ENCODE measurements at regions not wholly inside any gene's neighbourhood (a gene's known extent, or its start where the extent isn't known, plus 50 kb on each side); places are given as distances from the start of the nearest gene placed in this dataset.

- Histone ChIP-seq H3K27me3 (ENCODE audit: control insufficient read depth, insufficient read depth, low read length) (no peaks in the 10 kb centered on the region), H3K36me3 (ENCODE audit: control insufficient read depth, insufficient read depth, low read length) (no peaks in the 10 kb centered on the region), H3K9me3 (ENCODE audit: control insufficient read depth, insufficient read depth, low read depth, low read length) (no peaks in the 10 kb centered on the region), H3K4me1 (ENCODE audit: control insufficient read depth, extremely low read depth, insufficient read depth, low read length) (no peaks in the 10 kb centered on the region), H4K20me1 (ENCODE audit: control insufficient read depth, extremely low read depth, insufficient read depth, low read length) (no peaks in the 10 kb centered on the region), H3K4me3 (replicated peaks in 1 of 4; ENCODE audit: control extremely low read depth in 1 of 4, insufficient read depth in 1 of 4, low read depth in 3 of 4, low read length in 4 of 4) (no peak overlapping the region), H2AFZ (ENCODE audit: low read length) (no peak overlapping the region), H3K9ac (ENCODE audit: insufficient read depth, low read length) (no peak overlapping the region), H3K79me2 (ENCODE audit: control insufficient read depth, insufficient read depth, low read length) (no peaks in the 10 kb centered on the region), H3K27ac (ENCODE audit: insufficient read depth, low read length) (no peak overlapping the region), H3K4me2 (ENCODE audit: extremely low read depth, insufficient read depth, low read length) (no peak overlapping the region)
- TF ChIP-seq CTCF (conservative IDR thresholded peaks at IDR 0.05 in 1 of 2, IDR thresholded peaks at IDR 0.05 in 1 of 2; ENCODE audit: low read depth in 1 of 2, low read length in 2 of 2) (no peak), EZH2 (IDR thresholded peaks at IDR 0.05; ENCODE audit: low read length, missing control alignments) (no peak)
- no peak for DNase-seq (ENCODE audit: low read depth in 2 of 2)
These were observed 176.6 kb upstream of the PPP2R3A start for GRCh38 chr3:135788978-135789377.

GRCh38 chr3:135792174-135792573 lies 173.4 kb upstream of the PPP2R3A start:
- Histone ChIP-seq H3K4me1 (ENCODE audit: control insufficient read depth, extremely low read depth, insufficient read depth, low read length) (no peaks in the 10 kb centered on the region), H4K20me1 (ENCODE audit: control insufficient read depth, extremely low read depth, insufficient read depth, low read length) (no peaks in the 10 kb centered on the region), H3K4me2 (ENCODE audit: extremely low read depth, insufficient read depth, low read length) (no peak overlapping the region), H3K27ac (ENCODE audit: insufficient read depth, low read length) (no peak overlapping the region), H3K27me3 (ENCODE audit: control insufficient read depth, insufficient read depth, low read length) (no peaks in the 10 kb centered on the region), H3K36me3 (ENCODE audit: control insufficient read depth, insufficient read depth, low read length) (no peaks in the 10 kb centered on the region), H2AFZ (ENCODE audit: low read length) (no peak overlapping the region), H3K79me2 (ENCODE audit: control insufficient read depth, insufficient read depth, low read length) (no peaks in the 10 kb centered on the region), H3K9me3 (ENCODE audit: control insufficient read depth, insufficient read depth, low read depth, low read length) (no peaks in the 10 kb centered on the region), H3K9ac (ENCODE audit: insufficient read depth, low read length) (no peak overlapping the region), H3K4me3 (replicated peaks in 1 of 4; ENCODE audit: control extremely low read depth in 1 of 4, insufficient read depth in 1 of 4, low read depth in 3 of 4, low read length in 4 of 4) (no peak overlapping the region)
- no peak for DNase-seq (ENCODE audit: low read depth in 2 of 2)
- TF ChIP-seq EZH2 (IDR thresholded peaks at IDR 0.05; ENCODE audit: low read length, missing control alignments) (no peak), CTCF (conservative IDR thresholded peaks at IDR 0.05 in 1 of 2, IDR thresholded peaks at IDR 0.05 in 1 of 2; ENCODE audit: low read depth in 1 of 2, low read length in 2 of 2) (no peak)

GRCh38 chr3:135792858-135793475 lies 172.6 kb upstream of the PPP2R3A start:
- Histone ChIP-seq H3K36me3 (ENCODE audit: control insufficient read depth, insufficient read depth, low read length) (no peaks in the 10 kb centered on the region), H3K4me3 (replicated peaks in 1 of 4; ENCODE audit: control extremely low read depth in 1 of 4, insufficient read depth in 1 of 4, low read depth in 3 of 4, low read length in 4 of 4) (no peak overlapping the region), H3K9me3 (ENCODE audit: control insufficient read depth, insufficient read depth, low read depth, low read length) (no peaks in the 10 kb centered on the region), H3K27me3 (ENCODE audit: control insufficient read depth, insufficient read depth, low read length) (no peaks in the 10 kb centered on the region), H2AFZ (ENCODE audit: low read length) (no peak overlapping the region), H3K4me1 (ENCODE audit: control insufficient read depth, extremely low read depth, insufficient read depth, low read length) (no peaks in the 10 kb centered on the region), H3K4me2 (ENCODE audit: extremely low read depth, insufficient read depth, low read length) (no peak overlapping the region), H4K20me1 (ENCODE audit: control insufficient read depth, extremely low read depth, insufficient read depth, low read length) (no peaks in the 10 kb centered on the region), H3K79me2 (ENCODE audit: control insufficient read depth, insufficient read depth, low read length) (no peaks in the 10 kb centered on the region), H3K27ac (ENCODE audit: insufficient read depth, low read length) (no peak overlapping the region), H3K9ac (ENCODE audit: insufficient read depth, low read length) (no peak overlapping the region)
- peak in 1 of 2 donors; percentile 6 for DNase-seq (ENCODE audit: low read depth in 2 of 2)
- TF ChIP-seq EZH2 (IDR thresholded peaks at IDR 0.05; ENCODE audit: low read length, missing control alignments), result no peak
- TF ChIP-seq CTCF (conservative IDR thresholded peaks at IDR 0.05 in 1 of 2, IDR thresholded peaks at IDR 0.05 in 1 of 2; ENCODE audit: low read depth in 1 of 2, low read length in 2 of 2), result no peak
